ENCODE measurements at regions not wholly inside any gene's neighbourhood (a gene's known extent, or its start where the extent isn't known, plus 50 kb on each side); places are given as distances from the start of the nearest gene placed in this dataset.

DNA sequence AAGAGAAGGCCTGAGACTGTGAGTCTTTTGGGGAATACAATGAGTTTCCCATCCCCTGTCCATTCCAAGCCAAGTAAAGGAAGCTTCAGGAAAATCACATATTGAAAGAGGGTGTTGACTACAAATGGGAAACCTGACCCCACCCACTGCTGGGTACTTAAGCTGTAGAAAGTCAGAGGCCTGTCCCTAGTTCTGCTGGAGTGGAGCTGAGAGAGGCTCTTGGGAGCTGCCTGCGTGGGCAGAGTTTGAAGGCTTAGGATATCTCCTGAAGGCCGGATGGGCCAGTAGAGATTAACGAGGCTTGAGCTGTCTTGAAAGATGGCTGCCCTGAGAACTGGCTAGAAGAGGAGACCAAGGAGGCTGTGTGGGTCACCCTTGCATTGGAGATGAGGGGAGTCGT is 176.2 kb upstream of the NECTIN1 start:
- no peak for DNase-seq

- no peak for DNase-seq
These were observed 175.6 kb upstream of the NECTIN1 start for GRCh38 chr11:119904531-119905035.

- DNase-seq, result no peak
These were observed 174.8 kb upstream of the NECTIN1 start for GRCh38 chr11:119903821-119904220.

GRCh38 chr11:119903389-119903788 is 174.4 kb upstream of the NECTIN1 start:
- no peak for DNase-seq

DNA sequence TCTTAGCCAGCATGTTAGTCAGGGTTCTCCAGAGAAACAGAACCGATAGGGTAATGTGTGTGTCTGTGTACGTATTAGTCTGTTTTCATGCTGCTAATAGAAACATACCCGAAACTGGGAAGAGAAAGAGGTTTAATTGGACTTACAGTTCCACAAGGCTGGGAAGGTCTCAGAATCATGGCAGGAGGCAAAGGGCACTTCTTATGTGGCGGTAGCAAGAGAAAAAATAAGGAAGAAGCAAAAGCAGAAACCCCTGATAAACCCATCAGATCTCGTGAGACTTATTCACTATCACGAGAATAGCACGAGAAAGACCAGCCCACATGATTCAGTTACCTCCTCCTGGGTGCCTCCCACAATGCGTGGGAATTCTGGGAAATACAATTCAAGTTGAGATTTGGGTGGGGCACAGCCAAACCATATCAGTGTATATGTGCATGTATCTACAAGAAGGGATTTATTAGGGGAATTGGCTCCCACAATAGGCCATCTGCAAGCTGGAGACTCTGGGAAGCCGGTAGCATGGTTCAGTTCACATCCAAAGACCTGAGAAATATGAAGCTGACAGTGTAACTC is 173.7 kb upstream of the NECTIN1 start:
- no peak for DNase-seq

- DNase-seq, result no peak
These were observed 172.9 kb upstream of the NECTIN1 start for GRCh38 chr11:119901657-119902577.

GRCh38 chr11:119899997-119900396 is 171.0 kb upstream of the NECTIN1 start:
- DNase-seq, result no peak

- no peak for DNase-seq
These were observed 168.6 kb upstream of the NECTIN1 start for GRCh38 chr11:119897576-119897975.

- no peak for DNase-seq
These were observed 168.0 kb upstream of the NECTIN1 start for GRCh38 chr11:119897046-119897440.

- DNase-seq, result no peak
These were observed 167.5 kb upstream of the NECTIN1 start for GRCh38 chr11:119896387-119897045.

DNA sequence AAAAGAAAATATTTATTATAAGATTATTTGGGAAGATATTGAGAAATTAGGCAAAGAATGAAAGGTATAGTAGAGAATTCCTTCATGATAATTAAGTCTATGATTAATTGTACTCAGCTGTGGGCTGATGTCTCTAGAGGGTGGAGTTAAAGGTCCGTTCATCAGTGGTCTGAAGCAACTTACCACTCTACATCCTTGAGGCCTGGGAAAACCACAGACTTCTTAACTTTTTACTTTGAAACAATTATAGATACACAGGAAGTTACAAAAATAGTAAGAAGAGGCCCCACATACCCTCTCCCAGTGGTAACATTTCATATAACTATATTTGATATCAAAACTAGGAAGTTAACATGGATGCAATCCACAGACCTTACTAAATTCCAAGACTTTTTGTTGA is 167.0 kb upstream of the NECTIN1 start:
- DNase-seq, result no peak

DNA sequence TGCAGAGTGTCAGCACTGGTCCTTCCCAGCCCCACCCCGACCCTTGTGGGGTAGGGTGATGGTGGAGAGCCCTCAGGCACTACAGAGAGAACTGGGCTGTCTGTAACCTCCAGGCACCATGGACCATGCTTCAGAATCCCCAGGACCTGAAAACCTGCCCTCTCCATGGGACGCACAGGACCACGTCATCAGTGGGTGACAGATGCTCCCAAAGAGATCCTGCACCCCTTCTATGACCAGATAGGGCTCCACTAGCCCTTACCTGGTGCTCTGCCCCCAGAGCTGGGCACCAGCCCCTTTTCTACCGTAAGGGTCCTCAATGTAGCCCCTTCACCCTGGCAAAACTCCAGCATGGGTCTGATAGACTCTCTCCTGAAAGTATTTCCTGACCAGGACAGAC is 165.9 kb upstream of the NECTIN1 start:
- DNase-seq, result no peak

DNA sequence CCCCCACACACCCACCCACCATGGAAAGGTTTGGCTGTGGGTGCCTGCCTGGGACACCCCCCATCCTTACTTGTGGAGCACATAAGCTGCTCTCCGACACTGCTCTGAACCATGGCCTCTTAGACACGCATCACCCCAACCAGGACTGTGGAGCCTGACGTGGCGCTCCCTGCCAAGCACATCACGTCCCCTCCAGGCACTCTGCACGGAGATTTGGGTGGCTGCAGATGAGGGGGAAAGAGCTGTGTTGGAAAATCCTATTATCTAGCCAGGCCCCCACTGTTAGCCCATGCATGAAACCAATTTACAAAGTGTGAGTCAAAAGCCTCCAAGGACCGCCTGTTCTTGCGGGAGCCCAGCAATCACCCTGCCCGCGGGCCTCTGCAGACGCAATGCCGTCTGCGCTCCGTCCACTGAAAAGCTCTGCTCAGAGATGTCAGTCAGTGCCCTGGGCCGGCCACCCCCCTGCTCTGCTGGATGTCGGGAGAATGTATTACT is 163.4 kb upstream of the NECTIN1 start:
- no peak for DNase-seq

GRCh38 chr11:119891055-119891768 is 162.2 kb upstream of the NECTIN1 start:
- DNase-seq, result no peak

- DNase-seq, result no peak
These were observed 161.5 kb upstream of the NECTIN1 start for GRCh38 chr11:119890466-119890865.

DNA sequence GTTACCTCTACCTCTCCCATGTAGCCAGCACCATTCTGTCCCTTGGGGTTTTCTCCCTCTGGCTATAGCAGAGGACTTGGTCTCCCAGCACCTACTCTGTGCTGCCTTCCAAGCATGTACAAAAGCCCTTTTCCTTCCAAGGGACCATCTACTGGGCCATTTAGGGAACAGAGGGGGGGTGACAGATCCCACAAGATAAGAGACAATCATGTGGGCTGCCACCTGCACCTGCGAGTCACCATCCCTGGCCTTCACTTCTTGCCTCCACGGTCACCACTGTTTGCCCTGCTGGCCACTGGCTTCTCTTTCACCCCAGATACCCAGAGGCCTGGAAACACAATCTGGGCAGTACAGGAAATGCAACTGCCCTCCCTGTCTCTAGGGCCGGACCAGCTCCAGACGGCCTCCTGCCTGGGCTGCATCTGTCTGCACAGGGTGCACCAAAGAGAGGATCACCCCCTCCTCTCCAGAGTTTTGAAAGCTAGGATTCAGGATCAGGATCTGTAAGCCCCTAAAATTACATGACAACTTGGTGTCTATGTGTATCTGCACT is 160.8 kb upstream of the NECTIN1 start:
- no peak for DNase-seq

- no peak for DNase-seq
These were observed 160.1 kb upstream of the NECTIN1 start for GRCh38 chr11:119889111-119889510.

DNA sequence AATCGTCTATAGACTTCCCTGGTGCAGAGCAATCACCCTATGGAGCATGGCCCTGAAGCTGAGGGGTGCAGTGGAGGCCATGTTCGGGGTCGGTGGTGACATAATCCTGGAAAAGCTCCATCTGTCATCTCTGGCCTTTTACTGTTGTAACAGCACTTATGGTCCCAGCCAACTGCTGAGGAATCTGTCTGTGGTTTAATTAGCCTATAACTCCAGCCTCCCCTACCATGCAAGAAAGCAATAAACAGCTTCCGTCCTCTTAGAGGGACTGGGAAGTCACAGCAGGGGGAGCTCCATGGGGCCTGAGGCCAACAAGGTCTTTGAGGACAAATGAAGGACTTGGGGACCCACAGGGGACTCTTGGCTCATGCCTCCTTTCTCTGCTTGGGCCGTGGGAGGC is 159.1 kb upstream of the NECTIN1 start:
- peak; percentile 46 for DNase-seq

DNA sequence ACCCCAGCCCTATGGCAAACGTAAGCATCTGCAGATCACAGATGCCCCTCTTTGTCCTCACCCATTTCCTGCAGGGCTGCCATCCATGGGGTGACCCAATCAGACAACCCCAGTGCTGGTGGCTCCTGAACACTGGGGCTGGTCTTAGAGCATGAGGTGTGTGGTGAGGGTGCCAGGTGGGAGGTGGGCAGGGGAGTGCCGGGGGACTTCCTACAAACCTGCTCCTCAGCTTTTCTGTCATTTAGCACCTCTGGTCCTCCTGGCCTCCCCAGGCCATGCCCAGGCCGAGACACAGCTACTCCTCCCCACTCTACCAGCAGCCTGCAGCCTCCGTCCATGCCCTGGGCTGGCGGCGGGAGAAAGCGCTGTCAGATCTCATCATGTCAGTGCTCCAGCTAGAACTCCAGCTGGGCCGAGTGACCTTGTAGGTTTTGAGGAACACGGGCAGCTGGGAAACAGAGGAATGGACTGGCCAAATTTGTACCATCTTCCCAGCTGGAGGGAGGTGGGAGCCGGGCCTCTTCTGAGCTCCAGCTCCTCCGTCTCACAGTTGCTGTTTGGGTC is 157.7 kb upstream of the NECTIN1 start:
- DNase-seq, result no peak

DNA sequence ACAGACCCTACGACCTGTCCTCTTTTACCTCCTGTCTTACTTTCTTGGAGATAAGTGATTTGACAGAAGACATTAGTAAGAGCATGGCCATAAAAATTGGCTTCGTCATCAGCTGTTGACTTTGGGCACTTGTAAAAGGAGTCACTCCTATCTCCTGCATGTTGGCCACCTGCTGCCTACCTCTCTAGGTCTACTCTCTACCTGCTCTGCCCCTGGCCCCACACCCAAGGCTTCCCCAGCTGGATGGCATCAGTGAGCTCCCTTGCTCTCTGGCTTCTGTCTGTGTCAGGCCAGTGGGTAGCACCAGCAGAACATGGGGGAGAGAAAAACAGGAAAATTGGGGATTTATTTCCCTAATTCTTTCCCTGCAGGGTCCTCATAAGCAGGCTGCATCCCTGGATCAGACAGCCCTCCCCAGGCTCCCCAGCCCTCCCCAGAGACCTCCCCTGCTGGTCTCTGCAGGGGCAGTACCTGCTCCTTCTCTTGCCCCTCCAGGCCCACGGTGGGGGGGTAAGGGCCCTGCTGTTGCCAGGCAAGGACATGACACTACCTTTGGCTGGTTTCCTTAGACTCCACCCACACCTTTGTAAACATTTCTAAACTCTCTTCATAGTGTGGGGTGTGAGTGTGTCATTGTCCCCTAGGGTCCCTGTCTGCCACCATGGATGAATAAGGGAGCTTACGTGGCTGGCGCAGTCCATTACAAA is 157.0 kb upstream of the NECTIN1 start:
- no peak for DNase-seq

GRCh38 chr11:119885067-119885466 is 156.1 kb upstream of the NECTIN1 start:
- DNase-seq, result no peak

All from left kidney (tissue), 1 donor.